GM13976 (cell line): ENCODE measurements at regions not wholly inside any gene's neighbourhood (a gene's known extent, or its start where the extent isn't known, plus 50 kb on each side); places are given as distances from the start of the nearest gene placed in this dataset.

ENCODE experiments used
- DNase-seq: peaks from one replicate; pipeline ENCODE4 v3.0.0; 2012; ENCODE audit warnings: low spot score
- CTCF ChIP-seq: IDR thresholded peaks from 2 replicates; pipeline ENCODE4 v1.5.1; 2012; ENCODE audit warnings: borderline replicate concordance, mild to moderate bottlenecking; ENCODE audit not compliant: insufficient read depth; ENCODE audit errors: extremely low read depth, missing control alignments, control extremely low read depth
- in situ Hi-C: fragments of 300-500 bp; cut with MboI; formaldehyde crosslinking; loops from one replicate; pipeline ENCODE4 v1.12.0; 2022; ENCODE audit warnings: low sequenced_read_pairs, mixed read lengths, inconsistent platforms; ENCODE audit not compliant: unreplicated experiment

GRCh38 chr16:85383836-85384832, 229.0 kb upstream of the GSE1 start:
- no peak for TF ChIP-seq CTCF
- DNase-seq = no peak
- in situ Hi-C loops = no loop called here

- DNase-seq = no peak
These were observed 228.2 kb upstream of the GSE1 start for GRCh38 chr16:85384833-85385462.

DNA sequence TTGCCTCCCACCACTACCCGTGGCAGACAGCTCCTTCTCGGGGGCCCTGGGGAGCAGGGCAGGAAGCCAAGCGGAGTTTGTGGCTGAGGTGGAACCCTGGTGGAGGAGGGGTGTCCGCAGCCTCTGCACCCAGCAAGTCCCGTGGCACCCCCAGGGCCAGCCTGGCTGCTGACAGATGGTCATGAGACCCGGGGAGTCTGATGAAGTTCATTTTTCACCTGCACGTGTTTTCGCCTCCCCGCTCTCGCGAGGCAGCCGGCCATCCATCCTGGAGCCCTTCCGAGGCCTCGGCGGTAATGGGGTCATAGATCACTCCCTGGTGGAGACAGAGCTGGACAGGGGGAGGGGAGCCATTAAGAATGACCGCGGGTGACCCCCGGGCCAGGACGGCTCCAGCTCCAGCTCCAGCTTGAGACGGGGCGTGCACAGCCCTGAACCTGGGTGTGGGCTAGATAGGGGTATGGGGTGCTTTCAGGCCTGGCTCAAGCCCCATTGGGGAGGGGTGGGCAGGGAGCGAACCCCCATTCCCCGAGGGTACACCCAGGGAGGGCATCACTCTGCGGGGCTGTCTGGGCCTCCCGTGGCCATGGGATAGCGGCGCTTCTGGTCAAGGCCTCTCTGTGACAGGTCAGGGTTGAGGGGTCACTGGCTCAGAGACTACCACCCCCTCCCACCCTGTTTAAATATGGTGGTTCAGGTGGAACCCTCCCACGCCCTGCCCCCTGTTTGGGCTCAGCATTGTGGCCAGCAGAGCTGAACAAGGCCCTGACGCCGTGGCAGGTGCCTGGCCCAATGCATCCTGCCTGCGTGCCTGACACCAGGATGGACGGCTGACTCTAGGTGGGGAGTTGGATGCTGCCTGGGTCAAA, 227.4 kb upstream of the GSE1 start:
- no peak for DNase-seq
- in situ Hi-C loops = no loop called here
- no peak for TF ChIP-seq CTCF

More at GRCh38 chr16:85384833-85385462, 228.2 kb upstream of the GSE1 start:
- in situ Hi-C loops = no loop called here
- no peak for TF ChIP-seq CTCF

GRCh38 chr16:85386467-85387170, 226.5 kb upstream of the GSE1 start:
- TF ChIP-seq CTCF = no peak
- no peak for DNase-seq
- in situ Hi-C loops = no loop called here

GRCh38 chr16:85387171-85387507, 226.0 kb upstream of the GSE1 start:
- no peak for DNase-seq
- TF ChIP-seq CTCF = no peak
- in situ Hi-C loops = no loop called here

- TF ChIP-seq CTCF = no peak
- no peak for DNase-seq
- in situ Hi-C loops = no loop called here
These were observed 225.3 kb upstream of the GSE1 start for GRCh38 chr16:85387731-85388295.
